ENCODE measurements at regions not wholly inside any gene's neighbourhood (a gene's known extent, or its start where the extent isn't known, plus 50 kb on each side); places are given as distances from the start of the nearest gene placed in this dataset.
"Not testable (repeated sequence)": the region's sequence is repeated elsewhere in the genome, so short reads cannot be mapped to it uniquely, and the experiment has no call there.

DNA sequence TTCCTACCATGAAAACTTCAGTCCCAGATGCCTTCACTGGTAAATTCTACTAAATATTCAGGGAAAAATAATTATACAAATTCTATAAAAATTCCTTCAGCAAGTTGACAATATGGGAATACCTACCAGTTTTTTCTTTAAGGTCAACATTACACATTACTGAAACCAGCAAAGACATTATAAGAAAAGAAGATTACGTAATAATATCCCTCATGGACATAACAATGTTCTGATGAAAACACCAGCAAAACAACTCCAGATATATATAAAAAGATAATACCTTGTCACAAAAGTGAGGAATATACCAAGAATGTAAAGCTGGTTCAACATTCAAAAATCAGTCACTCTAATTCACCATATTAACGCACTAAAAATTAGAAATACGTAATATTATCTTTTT lies 507.9 kb downstream of the DMRTA1 start:
- no peak for DNase-seq
- Histone ChIP-seq H3K4me3 (ENCODE audit: low read depth in 1 of 3, low read length in 3 of 3) (no peak overlapping the region), H3K27me3 (ENCODE audit: control insufficient read depth in 3 of 3, insufficient read depth in 3 of 3, low read length in 3 of 3) (no peaks in the 10 kb centered on the region), H3K9me3 (ENCODE audit: control insufficient read depth in 2 of 2, insufficient read depth in 1 of 2, low read depth in 1 of 2, low read length in 1 of 2) (no peaks in the 10 kb centered on the region), H3K36me3 (ENCODE audit: control insufficient read depth in 3 of 3, insufficient read depth in 2 of 3, low read depth in 1 of 3, low read length in 3 of 3) (no peaks in the 10 kb centered on the region), H3K4me1 (ENCODE audit: control insufficient read depth in 3 of 3, insufficient read depth in 2 of 3, low read depth in 1 of 3, low read length in 2 of 3) (no peaks in the 10 kb centered on the region), H3K27ac (ENCODE audit: low read depth in 1 of 3, low read length in 2 of 3) (no peak overlapping the region)
- 84 to 92% (median 87%) methylated on average over 3 of the region's 3 CpGs for WGBS, 3 donors
- FAIRE-seq: no peak

GRCh38 chr9:22954964-22955363 lies 508.3 kb downstream of the DMRTA1 start:
- no peak for DNase-seq
- Histone ChIP-seq H3K27ac (ENCODE audit: low read depth in 1 of 3, low read length in 2 of 3) (no peak overlapping the region), H3K9me3 (ENCODE audit: control insufficient read depth in 2 of 2, insufficient read depth in 1 of 2, low read depth in 1 of 2, low read length in 1 of 2) (no peaks in the 10 kb centered on the region), H3K4me1 (ENCODE audit: control insufficient read depth in 3 of 3, insufficient read depth in 2 of 3, low read depth in 1 of 3, low read length in 2 of 3) (no peaks in the 10 kb centered on the region), H3K27me3 (ENCODE audit: control insufficient read depth in 3 of 3, insufficient read depth in 3 of 3, low read length in 3 of 3) (no peaks in the 10 kb centered on the region), H3K4me3 (ENCODE audit: low read depth in 1 of 3, low read length in 3 of 3) (no peak overlapping the region), H3K36me3 (ENCODE audit: control insufficient read depth in 3 of 3, insufficient read depth in 2 of 3, low read depth in 1 of 3, low read length in 3 of 3) (no peaks in the 10 kb centered on the region)
- no peak for FAIRE-seq
- 22 to 60% (median 44%) methylated on average over 5 of the region's 5 CpGs for WGBS, 3 donors

- Histone ChIP-seq H3K27me3 (ENCODE audit: control insufficient read depth in 3 of 3, insufficient read depth in 3 of 3, low read length in 3 of 3) (no peaks in the 10 kb centered on the region), H3K36me3 (ENCODE audit: control insufficient read depth in 3 of 3, insufficient read depth in 2 of 3, low read depth in 1 of 3, low read length in 3 of 3) (no peaks in the 10 kb centered on the region), H3K4me1 (ENCODE audit: control insufficient read depth in 3 of 3, insufficient read depth in 2 of 3, low read depth in 1 of 3, low read length in 2 of 3) (no peaks in the 10 kb centered on the region), H3K4me3 (ENCODE audit: low read depth in 1 of 3, low read length in 3 of 3) (no peak overlapping the region), H3K27ac (ENCODE audit: low read depth in 1 of 3, low read length in 2 of 3) (no peak overlapping the region), H3K9me3 (ENCODE audit: control insufficient read depth in 2 of 2, insufficient read depth in 1 of 2, low read depth in 1 of 2, low read length in 1 of 2) (no peaks in the 10 kb centered on the region)
- DNase-seq (no peak), FAIRE-seq (no peak)
Measured at GRCh38 chr9:22969350-22969979, 522.8 kb downstream of the DMRTA1 start.

DNA sequence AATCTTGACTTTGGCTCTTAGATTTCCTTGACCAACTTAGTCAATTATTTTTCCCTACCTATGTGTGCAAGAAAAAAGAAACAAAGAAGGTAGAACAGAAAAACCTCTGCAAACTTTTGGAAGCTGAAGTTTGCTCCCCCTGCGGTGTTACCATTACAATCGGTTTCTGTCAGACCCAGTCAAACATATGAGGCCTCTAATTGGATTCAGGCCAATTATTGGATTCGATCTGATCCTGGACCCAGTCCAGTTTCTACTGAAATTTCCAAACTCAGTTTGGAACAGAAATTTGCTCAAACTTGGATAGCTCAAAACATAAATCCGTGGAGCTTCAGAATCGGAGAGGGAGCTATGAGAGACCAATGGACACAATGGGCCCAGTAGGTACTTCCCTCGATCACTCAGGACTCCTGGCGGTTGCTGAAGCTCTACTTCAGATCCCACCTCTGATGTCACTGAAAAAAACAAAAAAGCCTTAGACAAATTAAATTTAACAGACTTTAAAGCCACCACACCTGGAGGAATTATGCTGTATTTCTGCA lies 523.9 kb downstream of the DMRTA1 start:
- 82 to 87% (median 83%) methylated on average over 7 of the region's 7 CpGs for WGBS, 3 donors
- H3K4me1 ChIP-seq (ENCODE audit: control insufficient read depth in 3 of 3, insufficient read depth in 2 of 3, low read depth in 1 of 3, low read length in 2 of 3): no peaks in the 10 kb centered on the region
- H3K4me3 ChIP-seq (ENCODE audit: low read depth in 1 of 3, low read length in 3 of 3): no peak overlapping the region
- H3K9me3 ChIP-seq (ENCODE audit: control insufficient read depth in 2 of 2, insufficient read depth in 1 of 2, low read depth in 1 of 2, low read length in 1 of 2): no peaks in the 10 kb centered on the region
- FAIRE-seq (no peak), DNase-seq (no peak)
- no peaks in the 10 kb centered on the region for H3K27me3 ChIP-seq (ENCODE audit: control insufficient read depth in 3 of 3, insufficient read depth in 3 of 3, low read length in 3 of 3)
- no peak overlapping the region for H3K27ac ChIP-seq (ENCODE audit: low read depth in 1 of 3, low read length in 2 of 3)
- no peaks in the 10 kb centered on the region for H3K36me3 ChIP-seq (ENCODE audit: control insufficient read depth in 3 of 3, insufficient read depth in 2 of 3, low read depth in 1 of 3, low read length in 3 of 3)

DNA sequence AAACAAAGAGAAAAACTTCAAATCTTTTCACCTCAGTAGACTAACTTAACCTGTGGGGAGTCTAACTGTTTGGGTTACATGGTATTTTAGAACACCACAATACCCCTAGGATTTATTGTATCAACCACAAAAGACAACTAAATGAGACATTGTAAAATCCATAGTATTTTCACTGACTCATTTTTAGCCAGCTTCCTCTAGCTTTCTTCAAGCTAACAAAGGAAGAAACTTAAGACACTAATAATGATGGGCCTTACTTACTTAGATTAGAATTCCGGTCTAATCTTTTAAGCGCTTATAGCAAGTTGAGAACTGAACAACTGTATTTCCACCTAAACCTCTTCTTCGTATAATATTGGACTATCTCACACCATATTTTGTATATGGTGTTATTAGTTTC lies 529.3 kb downstream of the DMRTA1 start:
- Histone ChIP-seq H3K27ac (ENCODE audit: low read depth in 1 of 3, low read length in 2 of 3) (no peak overlapping the region), H3K4me1 (ENCODE audit: control insufficient read depth in 3 of 3, insufficient read depth in 2 of 3, low read depth in 1 of 3, low read length in 2 of 3) (no peaks in the 10 kb centered on the region), H3K27me3 (ENCODE audit: control insufficient read depth in 3 of 3, insufficient read depth in 3 of 3, low read length in 3 of 3) (no peaks in the 10 kb centered on the region), H3K9me3 (ENCODE audit: control insufficient read depth in 2 of 2, insufficient read depth in 1 of 2, low read depth in 1 of 2, low read length in 1 of 2) (no peaks in the 10 kb centered on the region), H3K4me3 (ENCODE audit: low read depth in 1 of 3, low read length in 3 of 3) (no peak overlapping the region), H3K36me3 (ENCODE audit: control insufficient read depth in 3 of 3, insufficient read depth in 2 of 3, low read depth in 1 of 3, low read length in 3 of 3) (no peaks in the 10 kb centered on the region)
- DNase-seq (no peak), FAIRE-seq (no peak)
- 93 to 97% (median 95%) methylated on average over 3 of the region's 3 CpGs for WGBS, 3 donors

DNA sequence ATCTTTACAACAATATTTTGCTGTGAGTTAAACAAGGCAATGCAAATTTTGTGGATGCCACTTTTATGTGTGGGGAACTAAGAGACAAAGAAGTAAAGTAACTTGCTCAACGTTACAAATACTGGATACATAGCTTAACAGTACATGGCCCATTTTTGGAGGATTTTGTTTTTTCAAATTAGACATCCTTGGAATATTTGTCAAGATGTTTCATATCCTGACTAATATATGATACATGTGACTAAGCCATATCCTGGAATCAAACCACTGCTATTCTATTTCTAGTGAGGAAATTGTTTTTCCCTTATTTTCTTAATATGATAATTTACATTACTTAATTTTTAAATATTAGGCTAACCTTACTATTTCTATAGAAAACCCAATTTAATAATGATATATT lies 529.8 kb downstream of the DMRTA1 start:
- Histone ChIP-seq H3K9me3 (ENCODE audit: control insufficient read depth in 2 of 2, insufficient read depth in 1 of 2, low read depth in 1 of 2, low read length in 1 of 2) (no peaks in the 10 kb centered on the region), H3K4me1 (ENCODE audit: control insufficient read depth in 3 of 3, insufficient read depth in 2 of 3, low read depth in 1 of 3, low read length in 2 of 3) (no peaks in the 10 kb centered on the region), H3K27me3 (ENCODE audit: control insufficient read depth in 3 of 3, insufficient read depth in 3 of 3, low read length in 3 of 3) (no peaks in the 10 kb centered on the region), H3K36me3 (ENCODE audit: control insufficient read depth in 3 of 3, insufficient read depth in 2 of 3, low read depth in 1 of 3, low read length in 3 of 3) (no peaks in the 10 kb centered on the region), H3K27ac (ENCODE audit: low read depth in 1 of 3, low read length in 2 of 3) (no peak overlapping the region), H3K4me3 (ENCODE audit: low read depth in 1 of 3, low read length in 3 of 3) (no peak overlapping the region)
- FAIRE-seq: no peak
- WGBS, 3 donors: 75 to 84% (median 78%) methylated on average over 1 of the region's 1 CpG
- DNase-seq: no peak

DNA sequence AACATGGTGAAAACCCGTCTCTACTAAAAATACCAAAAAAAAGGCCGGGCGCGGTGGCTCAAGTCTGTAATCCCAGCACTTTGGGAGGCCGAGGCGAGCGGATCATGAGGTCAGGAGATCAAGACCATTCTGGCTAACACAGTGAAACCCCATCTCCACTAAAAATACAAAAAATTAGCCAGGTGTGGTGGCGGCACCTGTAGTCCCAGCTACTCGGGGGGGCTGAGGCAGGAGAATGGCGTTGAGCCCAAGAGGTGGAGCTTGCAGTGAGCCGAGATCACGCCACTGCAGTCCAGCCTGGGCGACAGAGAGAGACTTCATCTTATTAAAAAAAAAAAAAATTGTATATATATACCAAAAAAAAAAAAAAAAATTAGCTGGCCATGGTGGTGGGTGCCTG lies 533.8 kb downstream of the DMRTA1 start:
- not testable (repeated sequence) for H3K36me3 ChIP-seq (ENCODE audit: control insufficient read depth in 3 of 3, insufficient read depth in 2 of 3, low read depth in 1 of 3, low read length in 3 of 3); H3K27me3 ChIP-seq (ENCODE audit: control insufficient read depth in 3 of 3, insufficient read depth in 3 of 3, low read length in 3 of 3); DNase-seq; H3K4me3 ChIP-seq (ENCODE audit: low read depth in 1 of 3, low read length in 3 of 3); FAIRE-seq; H3K27ac ChIP-seq (ENCODE audit: low read depth in 1 of 3, low read length in 2 of 3); H3K9me3 ChIP-seq (ENCODE audit: control insufficient read depth in 2 of 2, insufficient read depth in 1 of 2, low read depth in 1 of 2, low read length in 1 of 2); H3K4me1 ChIP-seq (ENCODE audit: control insufficient read depth in 3 of 3, insufficient read depth in 2 of 3, low read depth in 1 of 3, low read length in 2 of 3)
- 91 to 96% (median 95%) methylated on average over 13 of the region's 13 CpGs for WGBS, 3 donors

DNA sequence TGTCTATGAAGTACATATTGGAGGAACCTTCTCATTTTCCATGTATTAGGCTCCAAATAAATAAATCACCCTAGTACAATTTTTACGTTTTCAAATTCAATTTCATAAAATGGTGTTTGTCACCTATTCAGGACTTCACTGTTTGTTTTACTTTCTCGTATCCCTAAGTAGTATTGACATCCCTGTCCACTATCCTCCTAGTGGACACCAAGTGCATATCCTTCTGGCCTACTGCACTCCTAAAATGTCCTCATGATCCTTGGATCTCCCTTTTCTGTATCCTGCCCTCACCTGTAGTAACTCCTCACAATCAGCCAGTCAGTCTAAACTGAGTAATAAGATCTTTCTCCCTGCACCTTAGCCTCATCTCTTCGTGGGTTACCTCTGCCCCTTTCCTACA lies 539.9 kb downstream of the DMRTA1 start:
- Histone ChIP-seq H3K36me3 (ENCODE audit: control insufficient read depth in 3 of 3, insufficient read depth in 2 of 3, low read depth in 1 of 3, low read length in 3 of 3) (no peaks in the 10 kb centered on the region), H3K4me1 (ENCODE audit: control insufficient read depth in 3 of 3, insufficient read depth in 2 of 3, low read depth in 1 of 3, low read length in 2 of 3) (no peaks in the 10 kb centered on the region), H3K9me3 (ENCODE audit: control insufficient read depth in 2 of 2, insufficient read depth in 1 of 2, low read depth in 1 of 2, low read length in 1 of 2) (no peaks in the 10 kb centered on the region), H3K27me3 (ENCODE audit: control insufficient read depth in 3 of 3, insufficient read depth in 3 of 3, low read length in 3 of 3) (no peaks in the 10 kb centered on the region), H3K4me3 (ENCODE audit: low read depth in 1 of 3, low read length in 3 of 3) (no peak overlapping the region), H3K27ac (ENCODE audit: low read depth in 1 of 3, low read length in 2 of 3) (no peak overlapping the region)
- no peak for FAIRE-seq
- DNase-seq: no peak
- WGBS, 3 donors: 59 to 76% (median 68%) methylated on average over 3 of the region's 3 CpGs

- no peak for DNase-seq
- no peaks in the 10 kb centered on the region for H3K9me3 ChIP-seq (ENCODE audit: control insufficient read depth in 2 of 2, insufficient read depth in 1 of 2, low read depth in 1 of 2, low read length in 1 of 2)
- H3K4me3 ChIP-seq (ENCODE audit: low read depth in 1 of 3, low read length in 3 of 3): no peak overlapping the region
- no peaks in the 10 kb centered on the region for H3K27me3 ChIP-seq (ENCODE audit: control insufficient read depth in 3 of 3, insufficient read depth in 3 of 3, low read length in 3 of 3)
- no peak overlapping the region for H3K27ac ChIP-seq (ENCODE audit: low read depth in 1 of 3, low read length in 2 of 3)
- FAIRE-seq: no peak
- no peaks in the 10 kb centered on the region for H3K4me1 ChIP-seq (ENCODE audit: control insufficient read depth in 3 of 3, insufficient read depth in 2 of 3, low read depth in 1 of 3, low read length in 2 of 3)
- no peaks in the 10 kb centered on the region for H3K36me3 ChIP-seq (ENCODE audit: control insufficient read depth in 3 of 3, insufficient read depth in 2 of 3, low read depth in 1 of 3, low read length in 3 of 3)
- WGBS, 3 donors: 64 to 79% (median 76%) methylated on average over 4 of the region's 4 CpGs
Measured at GRCh38 chr9:22990349-22990748, 543.7 kb downstream of the DMRTA1 start.
